HG02973 (cell line): ENCODE measurements at regions not wholly inside any gene's neighbourhood (a gene's known extent, or its start where the extent isn't known, plus 50 kb on each side); places are given as distances from the start of the nearest gene placed in this dataset.
"Not testable (repeated sequence)": the region's sequence is repeated elsewhere in the genome, so short reads cannot be mapped to it uniquely, and the experiment has no call there.

ENCODE experiments used
- ATAC-seq: cut with Tn5 transposase; IDR thresholded peaks from one replicate; pipeline ENCODE4 v1.9.1; 2021; ENCODE audit warnings: moderate library complexity; ENCODE audit not compliant: unreplicated experiment

DNA sequence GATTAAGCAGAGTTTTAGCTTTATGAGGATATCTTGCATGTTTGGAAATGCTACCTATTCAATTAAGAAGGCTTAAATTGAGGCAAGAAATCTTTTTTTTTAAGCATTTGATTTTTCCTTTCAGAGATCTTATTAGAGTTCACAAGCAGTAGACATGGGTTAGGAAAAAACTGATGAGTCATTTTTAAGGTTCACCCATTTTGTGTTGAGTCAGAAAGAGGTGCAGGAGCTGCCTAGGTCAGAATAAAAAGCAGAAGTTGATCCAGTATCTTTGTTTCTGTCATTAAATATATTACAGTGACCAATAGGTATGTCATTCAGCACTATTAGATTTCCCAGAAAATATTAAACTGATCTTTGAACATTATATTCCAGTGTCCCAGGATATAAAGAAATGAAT is 306.8 kb downstream of the LMBRD1 start:
- ATAC-seq = no peak

DNA sequence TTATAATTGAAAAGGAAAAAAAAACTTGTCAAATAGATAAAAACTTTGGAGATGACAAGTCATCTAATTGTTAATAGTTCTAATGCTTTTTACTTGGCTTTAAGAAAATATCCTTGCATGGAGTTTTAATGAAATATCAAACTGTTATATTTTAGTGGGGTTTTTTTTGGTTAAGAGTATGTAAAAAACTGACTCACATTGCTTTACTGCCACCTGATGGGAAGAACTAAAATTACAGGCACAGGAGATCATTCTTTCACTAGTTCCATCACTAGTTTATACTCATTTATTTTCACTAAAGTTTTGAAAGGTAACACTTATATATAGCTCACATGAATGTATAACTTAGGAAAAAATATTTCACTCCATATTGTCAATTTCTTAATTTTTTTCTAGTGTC is 309.1 kb downstream of the LMBRD1 start:
- ATAC-seq = no peak

DNA sequence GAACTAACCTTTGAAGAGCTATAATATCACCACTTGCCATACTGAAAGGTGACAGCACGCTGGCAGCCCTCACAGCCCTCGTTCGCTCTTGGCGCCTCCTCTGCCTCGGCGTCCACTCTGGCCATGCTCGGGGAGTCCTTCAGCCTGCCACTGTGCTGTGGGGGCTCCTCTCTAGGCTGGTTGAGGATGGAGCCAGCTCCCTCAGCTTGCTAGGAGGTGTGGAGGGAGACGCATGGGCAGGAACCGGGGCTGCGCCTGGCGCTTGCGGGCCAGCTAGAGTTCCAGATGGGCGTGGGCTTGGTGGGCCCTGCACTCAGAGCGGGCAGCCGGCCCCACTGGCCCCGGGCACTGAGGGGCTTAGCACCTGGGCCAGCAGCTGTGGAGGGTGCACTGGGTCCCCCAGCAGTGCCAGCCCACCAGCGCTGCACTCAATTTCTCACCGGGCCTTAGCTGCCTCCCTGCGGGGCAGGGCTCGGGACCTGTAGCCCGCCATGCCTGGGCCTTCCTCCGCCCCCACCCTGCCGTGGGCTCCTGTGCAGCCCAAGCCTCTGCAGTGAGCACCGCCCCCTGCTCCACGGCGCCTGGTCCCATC is 329.7 kb downstream of the LMBRD1 start:
- no peak for ATAC-seq

DNA sequence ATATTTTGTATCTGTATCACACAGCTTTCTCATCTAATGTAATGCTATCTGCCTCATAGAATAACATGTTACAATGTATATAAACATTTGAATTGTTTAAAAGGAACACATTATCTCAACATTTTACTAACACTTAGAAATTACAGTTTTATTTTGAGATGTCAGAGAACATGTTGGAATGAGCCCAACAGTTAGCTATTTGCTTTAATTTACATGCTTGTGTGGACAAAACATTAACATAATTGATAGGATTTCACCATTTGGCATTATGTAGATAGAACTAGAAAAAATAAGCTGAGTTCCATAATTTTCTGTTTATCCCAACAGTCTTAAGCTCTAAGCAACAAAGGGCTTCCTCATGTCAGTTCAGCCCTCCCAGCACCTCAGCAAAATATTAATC is 330.9 kb downstream of the LMBRD1 start:
- no peak for ATAC-seq

DNA sequence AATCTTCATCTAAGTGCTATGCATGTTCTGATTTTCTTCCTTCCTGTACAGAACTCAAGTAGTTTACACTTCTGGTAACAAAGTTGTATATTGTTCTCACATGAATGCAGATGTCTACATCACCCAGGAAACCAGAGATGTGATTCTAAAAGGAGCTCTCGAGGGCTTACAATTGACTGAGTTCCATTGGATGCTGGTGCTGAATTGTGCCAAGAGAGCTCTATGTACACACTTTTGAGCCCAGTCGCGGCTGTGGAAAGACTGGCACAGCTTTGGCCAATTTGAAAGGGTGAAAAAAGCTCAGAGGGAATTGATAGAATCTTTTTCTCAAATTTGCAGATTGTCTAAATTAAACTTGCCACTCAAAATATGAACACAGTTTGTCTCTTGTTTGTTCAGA is 340.7 kb downstream of the LMBRD1 start:
- no peak for ATAC-seq

DNA sequence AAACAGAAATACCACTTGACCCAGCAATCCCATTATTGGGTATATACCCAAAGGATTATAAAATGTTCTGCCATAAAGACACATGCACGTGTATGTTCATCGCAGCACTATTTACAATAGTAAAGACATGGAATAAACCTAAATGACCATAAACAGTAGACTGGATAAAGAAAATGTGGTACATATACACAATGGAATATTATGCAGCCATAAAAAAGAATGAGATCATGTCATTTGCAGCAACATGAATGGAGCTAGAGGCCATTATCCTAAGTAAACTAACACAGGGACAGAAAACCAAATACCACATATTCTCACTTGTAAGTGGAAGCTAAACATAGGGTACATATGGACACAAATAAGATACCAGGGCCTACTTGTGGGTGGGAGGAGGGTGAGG is 342.2 kb downstream of the LMBRD1 start:
- not testable (repeated sequence) for ATAC-seq

DNA sequence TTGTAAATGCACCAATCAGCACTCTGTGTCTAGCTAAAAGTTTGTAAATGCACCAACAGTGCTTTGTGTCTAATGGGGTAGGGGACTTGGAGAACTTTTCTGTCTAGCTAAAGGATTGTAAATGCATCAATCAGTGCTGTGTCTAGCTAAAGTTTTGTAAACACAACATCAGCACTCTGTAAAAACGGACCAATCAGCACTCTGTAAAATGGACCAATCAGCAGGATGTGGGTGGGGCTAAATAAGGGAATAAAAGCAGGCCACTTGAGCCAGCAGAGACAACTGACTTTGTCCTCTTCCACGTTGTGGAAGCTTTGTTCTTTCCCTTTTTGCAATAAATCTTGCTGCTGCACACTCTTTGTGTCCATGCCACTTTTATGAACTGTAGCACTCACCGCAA is 346.3 kb downstream of the LMBRD1 start:
- ATAC-seq = not testable (repeated sequence)

DNA sequence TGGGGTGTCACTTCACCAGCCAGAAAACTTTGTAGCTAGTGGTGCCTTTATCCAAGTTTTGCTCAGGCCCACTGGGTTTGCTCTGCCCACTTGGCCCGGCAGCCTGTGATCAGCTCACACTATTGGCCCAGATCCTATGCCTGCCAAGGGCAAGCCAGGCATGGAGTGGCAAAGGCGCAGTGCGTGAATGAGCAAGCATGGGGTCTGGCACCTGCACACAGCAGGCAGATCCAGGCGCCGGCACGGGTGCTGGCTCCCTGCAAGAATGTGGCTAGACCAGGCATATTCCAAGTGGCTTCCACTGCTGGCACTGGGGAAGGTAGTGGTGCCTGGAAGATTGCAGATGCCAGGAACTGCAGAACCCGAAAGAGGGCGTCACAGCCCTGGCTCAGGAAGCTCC is 346.9 kb downstream of the LMBRD1 start:
- no peak for ATAC-seq
